Upper lobe of right lung (tissue), 1 donor: ENCODE measurements at regions not wholly inside any gene's neighbourhood (a gene's known extent, or its start where the extent isn't known, plus 50 kb on each side); places are given as distances from the start of the nearest gene placed in this dataset.

Experiments used
- ATAC-seq: fragments of 200-7000 bp; cut with Tn5 transposase; one replicate; pipeline ENCODE4 v1.9.1; 2020; ENCODE audit warnings: mild to moderate bottlenecking, moderate library complexity
- DNase-seq: peaks from one replicate; pipeline ENCODE4 v3.0.0-alpha.2; 2020
- H3K27ac ChIP-seq: fragments of 200-600 bp; one replicate; pipeline ENCODE4 v1.8.0; 2022
- H3K27me3 ChIP-seq: fragments of 200-600 bp; one replicate; pipeline ENCODE4 v1.8.0; 2022; ENCODE audit warnings: mild to moderate bottlenecking
- H3K36me3 ChIP-seq: fragments of 200-600 bp; one replicate; pipeline ENCODE4 v1.8.0; 2022
- H3K4me1 ChIP-seq: fragments of 200-600 bp; one replicate; pipeline ENCODE4 v1.8.0; 2022
- H3K4me3 ChIP-seq: fragments of 200-600 bp; one replicate; pipeline ENCODE4 v1.8.0; 2022; ENCODE audit warnings: mild to moderate bottlenecking
- H3K9me3 ChIP-seq: fragments of 200-600 bp; one replicate; pipeline ENCODE4 v1.8.0; 2022
- intact Hi-C: fragments of 100-400 bp; cut with DNase I; formaldehyde crosslinking; loops from one replicate; pipeline ENCODE4 v1.11.0; 2022
- TF ChIP-seq, protein P1 (sequence below): fragments of 200-600 bp; IDR thresholded peaks from one replicate; pipeline ENCODE4 v1.8.0; 2022; ENCODE audit warnings: antibody characterized with exemption
- donor health status: DM: no; HTN: yes; CAD: no; lungs with severe emphysema.

GRCh38 chr4:3865986-3866812 lies 100.0 kb downstream of the ADRA2C start:
- TF ChIP-seq, protein P1, sequence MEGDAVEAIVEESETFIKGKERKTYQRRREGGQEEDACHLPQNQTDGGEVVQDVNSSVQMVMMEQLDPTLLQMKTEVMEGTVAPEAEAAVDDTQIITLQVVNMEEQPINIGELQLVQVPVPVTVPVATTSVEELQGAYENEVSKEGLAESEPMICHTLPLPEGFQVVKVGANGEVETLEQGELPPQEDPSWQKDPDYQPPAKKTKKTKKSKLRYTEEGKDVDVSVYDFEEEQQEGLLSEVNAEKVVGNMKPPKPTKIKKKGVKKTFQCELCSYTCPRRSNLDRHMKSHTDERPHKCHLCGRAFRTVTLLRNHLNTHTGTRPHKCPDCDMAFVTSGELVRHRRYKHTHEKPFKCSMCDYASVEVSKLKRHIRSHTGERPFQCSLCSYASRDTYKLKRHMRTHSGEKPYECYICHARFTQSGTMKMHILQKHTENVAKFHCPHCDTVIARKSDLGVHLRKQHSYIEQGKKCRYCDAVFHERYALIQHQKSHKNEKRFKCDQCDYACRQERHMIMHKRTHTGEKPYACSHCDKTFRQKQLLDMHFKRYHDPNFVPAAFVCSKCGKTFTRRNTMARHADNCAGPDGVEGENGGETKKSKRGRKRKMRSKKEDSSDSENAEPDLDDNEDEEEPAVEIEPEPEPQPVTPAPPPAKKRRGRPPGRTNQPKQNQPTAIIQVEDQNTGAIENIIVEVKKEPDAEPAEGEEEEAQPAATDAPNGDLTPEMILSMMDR, result no peak
- Histone ChIP-seq H3K4me3 (no peak overlapping the region), H3K27me3 (peaks cover 45% of the 10 kb centered on the region), H3K4me1 (no peaks in the 10 kb centered on the region), H3K27ac (no peak overlapping the region), H3K9me3 (no peaks in the 10 kb centered on the region), H3K36me3 (no peaks in the 10 kb centered on the region)
- intact Hi-C loops, result no loop called here
- ATAC-seq, result no peak
- peak; percentile 60 for DNase-seq

GRCh38 chr4:3866813-3867129 lies 100.6 kb downstream of the ADRA2C start:
- Histone ChIP-seq H3K9me3 (no peaks in the 10 kb centered on the region), H3K27me3 (peaks cover 47% of the 10 kb centered on the region), H3K27ac (no peak overlapping the region), H3K4me3 (no peak overlapping the region), H3K4me1 (no peaks in the 10 kb centered on the region), H3K36me3 (no peaks in the 10 kb centered on the region)
- no peak for ATAC-seq
- peak; percentile 37 for DNase-seq
- TF ChIP-seq, protein P1, result no peak
- intact Hi-C loops, result no loop called here

DNA sequence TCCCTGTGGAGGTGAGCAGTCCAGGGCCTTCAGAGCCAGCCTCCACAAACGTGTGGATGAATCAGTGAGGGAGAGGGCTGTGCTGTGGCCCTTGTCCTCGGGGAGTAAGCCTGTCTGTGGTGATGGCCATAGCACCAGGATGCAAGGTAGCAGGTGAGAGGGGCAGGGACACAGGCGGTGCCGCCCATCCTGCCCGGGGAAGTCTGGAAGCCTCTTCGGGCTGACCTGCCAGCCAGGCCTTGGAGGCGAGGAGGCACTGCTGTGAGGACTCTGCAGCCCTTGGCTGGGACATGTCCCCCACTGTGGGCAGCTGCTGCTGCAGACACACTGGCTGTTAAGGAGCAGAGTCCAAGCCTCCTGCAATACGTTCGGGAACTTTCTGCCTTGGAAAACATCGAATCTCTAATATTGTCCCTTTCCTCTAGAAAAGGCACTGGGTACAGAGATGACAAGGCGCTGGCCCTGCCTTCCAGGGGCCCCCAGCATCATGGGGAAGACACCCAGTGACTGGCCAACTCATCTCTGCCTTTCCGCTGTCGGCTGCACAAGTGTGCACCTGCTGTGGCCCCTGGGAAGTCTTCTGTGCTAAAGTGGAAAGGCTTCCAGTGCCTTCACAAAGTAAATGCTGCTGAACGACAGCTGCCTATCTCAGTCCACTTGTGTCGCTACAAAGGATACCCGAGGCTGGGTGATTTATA lies 101.4 kb downstream of the ADRA2C start:
- intact Hi-C loops, result no loop called here
- no peak for ATAC-seq
- peaks cover 52% of the 10 kb centered on the region for H3K27me3 ChIP-seq

DNA sequence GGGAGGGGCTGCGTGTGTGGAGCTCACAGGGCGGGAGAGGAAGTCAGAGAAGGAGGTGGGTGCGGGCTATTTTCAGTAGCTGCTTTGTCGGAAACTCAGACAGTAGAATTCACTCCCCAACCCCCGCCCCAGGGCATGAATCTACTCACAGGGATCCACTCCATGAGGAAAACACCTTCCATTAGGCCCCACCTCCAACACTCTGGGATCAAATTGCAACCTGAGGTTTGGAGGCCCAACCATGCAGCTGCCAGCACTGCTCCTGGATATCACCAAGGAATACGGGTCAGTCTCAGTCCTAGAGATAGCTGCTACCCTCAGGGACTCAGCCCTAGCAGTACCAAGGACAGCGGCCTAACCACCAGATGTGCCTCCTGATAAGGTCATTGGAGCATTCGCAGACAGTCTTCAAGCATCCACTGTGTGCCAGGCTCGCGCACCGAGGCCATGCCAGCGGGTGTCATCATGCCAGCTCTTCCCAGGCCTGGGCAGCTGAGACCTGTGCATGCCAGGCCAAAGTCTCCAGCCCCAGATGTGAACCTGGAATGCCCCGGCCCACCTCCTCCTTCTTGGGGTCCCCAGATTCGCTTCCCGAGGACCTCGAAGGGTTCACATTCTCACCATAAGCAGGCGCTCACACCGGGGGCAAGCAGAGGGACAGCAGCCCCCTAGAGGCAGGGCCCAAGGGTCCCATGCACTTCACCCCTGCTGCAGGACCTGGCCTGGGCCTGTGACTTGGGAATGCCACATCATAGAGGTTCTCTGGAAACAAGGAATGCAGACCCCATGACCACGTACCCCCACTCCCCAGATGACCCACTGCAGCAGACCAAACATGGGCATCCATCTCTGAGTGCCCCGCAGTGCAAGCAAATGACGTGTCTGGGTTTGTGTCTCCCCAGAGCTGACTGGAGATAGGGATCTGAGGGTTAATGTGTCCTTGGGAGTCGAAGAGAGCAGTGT lies 102.3 kb downstream of the ADRA2C start:
- TF ChIP-seq, protein P1, result no peak
- no peaks in the 10 kb centered on the region for H3K4me1 ChIP-seq
- DNase-seq (peak; percentile 43), ATAC-seq (no peak)
- H3K36me3 ChIP-seq, result no peaks in the 10 kb centered on the region
- H3K9me3 ChIP-seq, result no peaks in the 10 kb centered on the region
- no peak overlapping the region for H3K4me3 ChIP-seq
- no peak overlapping the region for H3K27ac ChIP-seq
- H3K27me3 ChIP-seq, result peaks cover 59% of the 10 kb centered on the region
- intact Hi-C loops, result no loop called here

More for the DNA sequence above, 101.4 kb downstream of the ADRA2C start:
- H3K9me3 ChIP-seq, result no peaks in the 10 kb centered on the region
- TF ChIP-seq, protein P1, result no peak
- H3K36me3 ChIP-seq, result no peaks in the 10 kb centered on the region
- DNase-seq, result peak; percentile 50
- no peak overlapping the region for H3K4me3 ChIP-seq
- no peak overlapping the region for H3K27ac ChIP-seq
- H3K4me1 ChIP-seq, result no peaks in the 10 kb centered on the region

DNA sequence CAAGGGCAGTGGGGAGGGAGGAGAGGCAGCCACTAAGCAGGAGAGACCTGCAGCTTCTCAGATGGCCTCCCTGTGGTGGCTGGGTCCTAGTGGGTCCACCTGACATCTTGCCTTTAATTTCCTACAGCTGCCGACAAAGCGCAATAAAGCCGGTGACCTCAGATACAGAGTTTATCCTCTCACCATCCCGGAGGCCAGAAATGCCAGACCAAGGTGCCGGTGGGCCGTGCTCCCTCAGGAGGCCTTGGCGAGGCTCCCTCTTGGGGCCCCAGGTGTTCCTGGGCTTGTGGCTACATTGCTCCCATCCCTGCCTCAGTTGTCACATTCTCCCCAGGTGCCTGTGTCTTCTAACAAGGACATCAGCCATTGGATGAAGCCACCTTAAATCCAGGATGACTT lies 103.0 kb downstream of the ADRA2C start:
- no peaks in the 10 kb centered on the region for H3K9me3 ChIP-seq
- DNase-seq (no peak), ATAC-seq (no peak)
- no peak overlapping the region for H3K4me3 ChIP-seq
- no peaks in the 10 kb centered on the region for H3K36me3 ChIP-seq
- no peaks in the 10 kb centered on the region for H3K4me1 ChIP-seq
- TF ChIP-seq, protein P1, result no peak
- H3K27me3 ChIP-seq, result peaks cover 56% of the 10 kb centered on the region
- intact Hi-C loops, result no loop called here
- H3K27ac ChIP-seq, result no peak overlapping the region
